ENCODE measurements at regions not wholly inside any gene's neighbourhood (a gene's known extent, or its start where the extent isn't known, plus 50 kb on each side); places are given as distances from the start of the nearest gene placed in this dataset.

GRCh38 chr5:91313757-91314673 is 69.1 kb downstream of the ARRDC3 start:
- no peak for TF ChIP-seq CTCF (conservative IDR thresholded peaks at IDR 0.05; ENCODE audit: low read depth, low read length)
- TF ChIP-seq EZH2 (IDR thresholded peaks at IDR 0.05; ENCODE audit: borderline replicate concordance, low read depth, low read length, poor library complexity, severe bottlenecking): no peak

All from A673 (cell line).